ENCODE measurements at regions not wholly inside any gene's neighbourhood (a gene's known extent, or its start where the extent isn't known, plus 50 kb on each side); places are given as distances from the start of the nearest gene placed in this dataset.
"Not testable (repeated sequence)": the region's sequence is repeated elsewhere in the genome, so short reads cannot be mapped to it uniquely, and the experiment has no call there.

- Histone ChIP-seq H3K36me3 (no peaks in the 10 kb centered on the region), H3K9me3 (no peaks in the 10 kb centered on the region), H3K4me1 (replicated peaks) (no peaks in the 10 kb centered on the region), H3K4me3 (no peak overlapping the region), H3K27me3 (replicated peaks; ENCODE audit: insufficient read depth) (no peaks in the 10 kb centered on the region), H3K27ac (no peak overlapping the region)
- intact Hi-C loops (cut with DNase I): no loop called here
- no peak for DNase-seq (ENCODE audit: low spot score)
- TF ChIP-seq CTCF (IDR thresholded peaks at IDR 0.05) (no peak), POLR2AphosphoS5 (IDR thresholded peaks at IDR 0.05) (no peak), POLR2A (IDR thresholded peaks at IDR 0.05) (no peak)
- 90% methylated on average over 1 of the region's 1 CpG for WGBS
These were observed 1041.1 kb upstream of the CDH6 start for GRCh38 chr5:30152431-30152830.

DNA sequence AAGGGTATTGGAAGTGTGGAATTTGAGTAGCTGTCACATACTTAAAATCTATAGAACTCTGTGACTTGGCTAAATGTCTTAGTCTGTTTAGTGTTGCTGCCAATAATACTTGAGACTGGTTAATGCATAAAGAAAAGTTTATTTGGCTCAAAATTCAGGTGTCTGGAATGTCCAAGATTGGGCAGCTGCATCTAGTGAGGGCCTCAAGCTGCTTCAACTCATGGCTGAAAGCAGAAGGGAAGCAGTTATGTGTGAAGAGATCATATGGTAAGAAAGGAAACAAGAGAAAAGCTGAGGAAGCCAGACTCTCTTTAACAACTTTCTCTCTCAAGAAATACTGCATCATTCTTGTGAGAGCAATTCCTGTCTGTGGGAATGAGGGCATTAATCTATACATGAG, 1043.3 kb upstream of the CDH6 start:
- intact Hi-C loops (cut with DNase I): no loop called here
- Histone ChIP-seq H3K27me3 (replicated peaks; ENCODE audit: insufficient read depth) (no peaks in the 10 kb centered on the region), H3K4me3 (no peak overlapping the region), H3K4me1 (replicated peaks) (no peaks in the 10 kb centered on the region), H3K36me3 (no peaks in the 10 kb centered on the region), H3K27ac (no peak overlapping the region), H3K9me3 (no peaks in the 10 kb centered on the region)
- no peak for DNase-seq (ENCODE audit: low spot score)
- TF ChIP-seq POLR2AphosphoS5 (IDR thresholded peaks at IDR 0.05) (no peak), CTCF (IDR thresholded peaks at IDR 0.05) (no peak), POLR2A (IDR thresholded peaks at IDR 0.05) (no peak)

DNA sequence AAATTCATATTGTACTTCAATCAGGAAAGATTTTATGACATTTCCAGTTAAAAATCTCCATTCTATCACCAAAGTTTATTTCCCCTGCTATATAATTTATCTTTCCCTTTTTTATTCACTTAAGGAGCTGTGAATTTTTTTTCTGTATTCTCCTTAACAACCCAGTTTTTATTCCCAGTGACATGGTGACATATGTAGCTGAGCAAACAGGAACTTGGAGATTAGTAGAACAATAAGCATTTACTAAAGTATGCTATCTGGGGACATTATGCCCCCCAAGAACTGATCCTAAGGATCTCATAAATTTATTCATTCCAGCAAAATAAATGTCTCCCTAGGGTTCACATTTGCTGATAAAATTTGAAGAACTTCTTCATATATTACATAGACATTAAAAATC, 1044.0 kb upstream of the CDH6 start:
- Histone ChIP-seq H3K27me3 (replicated peaks; ENCODE audit: insufficient read depth) (no peaks in the 10 kb centered on the region), H3K9me3 (no peaks in the 10 kb centered on the region), H3K4me3 (no peak overlapping the region), H3K36me3 (no peaks in the 10 kb centered on the region), H3K27ac (no peak overlapping the region), H3K4me1 (replicated peaks) (no peaks in the 10 kb centered on the region)
- intact Hi-C loops (cut with DNase I): no loop called here
- no peak for DNase-seq (ENCODE audit: low spot score)
- TF ChIP-seq POLR2AphosphoS5 (IDR thresholded peaks at IDR 0.05) (no peak), POLR2A (IDR thresholded peaks at IDR 0.05) (no peak), CTCF (IDR thresholded peaks at IDR 0.05) (no peak)

DNA sequence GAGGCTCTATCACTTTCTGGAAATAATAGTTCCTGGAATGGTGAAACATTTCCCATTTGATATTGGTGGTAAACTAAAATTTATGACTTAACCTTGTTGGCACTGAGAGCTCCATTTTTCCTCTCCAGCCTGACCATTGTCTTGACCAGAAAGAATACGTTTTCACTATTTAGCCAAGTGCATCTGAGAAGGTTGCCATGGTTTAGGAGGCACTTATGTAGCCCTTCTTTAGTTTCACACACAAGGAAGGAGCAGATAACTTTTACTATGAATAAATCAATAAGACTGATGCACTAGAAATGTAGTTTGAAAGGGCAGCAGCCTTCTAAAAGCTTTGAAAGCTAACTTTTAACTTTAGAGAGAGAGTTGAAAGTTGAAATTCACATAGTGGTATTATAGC, 1045.5 kb upstream of the CDH6 start:
- DNase-seq (ENCODE audit: low spot score): no peak
- Histone ChIP-seq H3K27me3 (replicated peaks; ENCODE audit: insufficient read depth) (no peaks in the 10 kb centered on the region), H3K9me3 (no peaks in the 10 kb centered on the region), H3K4me1 (replicated peaks) (no peaks in the 10 kb centered on the region), H3K27ac (no peak overlapping the region), H3K4me3 (no peak overlapping the region), H3K36me3 (no peaks in the 10 kb centered on the region)
- intact Hi-C loops (cut with DNase I): no loop called here
- TF ChIP-seq POLR2A (IDR thresholded peaks at IDR 0.05): no peak
- no peak for TF ChIP-seq POLR2AphosphoS5 (IDR thresholded peaks at IDR 0.05)
- no peak for TF ChIP-seq CTCF (IDR thresholded peaks at IDR 0.05)
- WGBS: 41% methylated on average over 1 of the region's 1 CpG

GRCh38 chr5:30144059-30144458, 1049.4 kb upstream of the CDH6 start:
- 74% methylated on average over 4 of the region's 4 CpGs for WGBS
- H3K9me3 ChIP-seq; intact Hi-C loops (cut with DNase I); H3K36me3 ChIP-seq; H3K4me1 ChIP-seq (replicated peaks); H3K4me3 ChIP-seq; H3K27me3 ChIP-seq (replicated peaks; ENCODE audit: insufficient read depth); H3K27ac ChIP-seq; DNase-seq (ENCODE audit: low spot score): not testable (repeated sequence)

GRCh38 chr5:30142432-30142831, 1051.1 kb upstream of the CDH6 start:
- Histone ChIP-seq H3K27me3 (replicated peaks; ENCODE audit: insufficient read depth) (no peaks in the 10 kb centered on the region), H3K9me3 (no peaks in the 10 kb centered on the region), H3K36me3 (no peaks in the 10 kb centered on the region), H3K4me1 (replicated peaks) (no peaks in the 10 kb centered on the region), H3K27ac (no peak overlapping the region), H3K4me3 (no peak overlapping the region)
- intact Hi-C loops (cut with DNase I): no loop called here
- DNase-seq (ENCODE audit: low spot score): no peak
- 83% methylated on average over 4 of the region's 4 CpGs for WGBS
- TF ChIP-seq POLR2AphosphoS5 (IDR thresholded peaks at IDR 0.05): no peak
- TF ChIP-seq POLR2A (IDR thresholded peaks at IDR 0.05): no peak
- TF ChIP-seq CTCF (IDR thresholded peaks at IDR 0.05): no peak

Measured in prostate gland (tissue), 2 donors.